ENCODE measurements at regions not wholly inside any gene's neighbourhood (a gene's known extent, or its start where the extent isn't known, plus 50 kb on each side); places are given as distances from the start of the nearest gene placed in this dataset.

DNA sequence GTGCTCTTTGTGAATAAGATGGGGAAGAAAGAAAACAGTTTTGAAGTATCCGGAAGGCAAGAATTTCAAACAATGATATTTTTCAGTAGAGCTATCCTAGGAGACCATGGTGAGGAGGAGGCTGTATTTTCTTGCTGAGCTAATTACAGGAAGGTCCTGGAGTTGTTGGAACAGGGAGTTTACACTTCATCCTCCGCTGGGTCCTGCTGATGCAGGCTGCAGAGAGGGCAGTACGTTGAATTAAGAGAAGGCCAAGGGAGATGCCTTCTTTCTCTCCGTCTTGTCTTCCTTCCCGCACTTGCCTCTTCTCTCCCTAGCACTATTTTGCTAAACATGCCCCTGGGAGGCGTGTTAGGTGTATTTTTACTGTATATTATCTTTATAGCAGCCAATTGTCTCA, 60.0 kb upstream of the EDAR start:
- Histone ChIP-seq H3K27ac (ENCODE audit: extremely low read depth, low read depth, low read length) (no peak overlapping the region), H3K27me3 (ENCODE audit: control insufficient read depth in 2 of 2, insufficient read depth in 2 of 2, low read length in 2 of 2) (peaks cover 13 to 34% of the 10 kb centered on the region in 2 experiments; a peak in 4 of 5 replicates), H3K4me1 (replicated peaks in 1 of 2; ENCODE audit: control insufficient read depth in 2 of 2, insufficient read depth in 2 of 2, low read length in 2 of 2) (no peaks in the 10 kb centered on the region), H3K79me2 (ENCODE audit: control insufficient read depth, insufficient read depth, low read length) (no peaks in the 10 kb centered on the region), H3K4me2 (ENCODE audit: insufficient read depth, low read length) (no peak overlapping the region), H3K36me3 (ENCODE audit: control insufficient read depth, insufficient read depth, low read length) (no peaks in the 10 kb centered on the region), H3K9ac (ENCODE audit: insufficient read depth in 1 of 2, low read depth in 2 of 2, low read length in 2 of 2) (no peak overlapping the region), H2AFZ (ENCODE audit: low read depth, low read length) (no peak overlapping the region), H3K9me3 (replicated peaks; ENCODE audit: control insufficient read depth, insufficient read depth, low read depth, low read length) (no peaks in the 10 kb centered on the region), H3K9me1 (ENCODE audit: control insufficient read depth, insufficient read depth, low read length) (no peaks in the 10 kb centered on the region), H3K4me3 (no peak overlapping the region), H4K20me1 (replicated peaks; ENCODE audit: control insufficient read depth, insufficient read depth, low read length) (no peaks in the 10 kb centered on the region)
- in situ Hi-C loops (cut with MboI) (no loop called here), intact Hi-C loops (cut with micrococcal nuclease) (no loop called here)
- ChIA-PET POLR2A (interaction anchor here (1.2 kb wide), 1 partner anchor 10 kb away, joined by 3 read pairs; no protein-coding TSS in a partner anchor), CTCF (ENCODE audit: low intra/inter-chr PET ratio) (no interaction called here)
- no TSS peak for BruUV-seq (replicated peaks)
- no peak for DNase-seq (ENCODE audit: extremely low read depth in 1 of 4, low spot score in 3 of 4)
- 2% methylated on average over 6 of the region's 6 CpGs for WGBS (ENCODE audit: insufficient coverage, low coverage, missing lambda C conversion rate)
- FAIRE-seq = no peak
- no peak for ATAC-seq
- TF ChIP-seq TSC22D4 (tag; IDR thresholded peaks at IDR 0.05) (no peak), SLC30A9 (CRISPR knock-in tag; IDR thresholded peaks at IDR 0.05) (no peak), ZBTB11 (CRISPR knock-in tag; IDR thresholded peaks at IDR 0.05) (no peak), NCOR1 (IDR thresholded peaks at IDR 0.05) (no peak), MAFK (IDR thresholded peaks at IDR 0.05; ENCODE audit: low read length) (no peak), FOSL1 (tag; conservative IDR thresholded peaks at IDR 0.05) (no peak)
- TF ChIP-seq, protein P1, sequence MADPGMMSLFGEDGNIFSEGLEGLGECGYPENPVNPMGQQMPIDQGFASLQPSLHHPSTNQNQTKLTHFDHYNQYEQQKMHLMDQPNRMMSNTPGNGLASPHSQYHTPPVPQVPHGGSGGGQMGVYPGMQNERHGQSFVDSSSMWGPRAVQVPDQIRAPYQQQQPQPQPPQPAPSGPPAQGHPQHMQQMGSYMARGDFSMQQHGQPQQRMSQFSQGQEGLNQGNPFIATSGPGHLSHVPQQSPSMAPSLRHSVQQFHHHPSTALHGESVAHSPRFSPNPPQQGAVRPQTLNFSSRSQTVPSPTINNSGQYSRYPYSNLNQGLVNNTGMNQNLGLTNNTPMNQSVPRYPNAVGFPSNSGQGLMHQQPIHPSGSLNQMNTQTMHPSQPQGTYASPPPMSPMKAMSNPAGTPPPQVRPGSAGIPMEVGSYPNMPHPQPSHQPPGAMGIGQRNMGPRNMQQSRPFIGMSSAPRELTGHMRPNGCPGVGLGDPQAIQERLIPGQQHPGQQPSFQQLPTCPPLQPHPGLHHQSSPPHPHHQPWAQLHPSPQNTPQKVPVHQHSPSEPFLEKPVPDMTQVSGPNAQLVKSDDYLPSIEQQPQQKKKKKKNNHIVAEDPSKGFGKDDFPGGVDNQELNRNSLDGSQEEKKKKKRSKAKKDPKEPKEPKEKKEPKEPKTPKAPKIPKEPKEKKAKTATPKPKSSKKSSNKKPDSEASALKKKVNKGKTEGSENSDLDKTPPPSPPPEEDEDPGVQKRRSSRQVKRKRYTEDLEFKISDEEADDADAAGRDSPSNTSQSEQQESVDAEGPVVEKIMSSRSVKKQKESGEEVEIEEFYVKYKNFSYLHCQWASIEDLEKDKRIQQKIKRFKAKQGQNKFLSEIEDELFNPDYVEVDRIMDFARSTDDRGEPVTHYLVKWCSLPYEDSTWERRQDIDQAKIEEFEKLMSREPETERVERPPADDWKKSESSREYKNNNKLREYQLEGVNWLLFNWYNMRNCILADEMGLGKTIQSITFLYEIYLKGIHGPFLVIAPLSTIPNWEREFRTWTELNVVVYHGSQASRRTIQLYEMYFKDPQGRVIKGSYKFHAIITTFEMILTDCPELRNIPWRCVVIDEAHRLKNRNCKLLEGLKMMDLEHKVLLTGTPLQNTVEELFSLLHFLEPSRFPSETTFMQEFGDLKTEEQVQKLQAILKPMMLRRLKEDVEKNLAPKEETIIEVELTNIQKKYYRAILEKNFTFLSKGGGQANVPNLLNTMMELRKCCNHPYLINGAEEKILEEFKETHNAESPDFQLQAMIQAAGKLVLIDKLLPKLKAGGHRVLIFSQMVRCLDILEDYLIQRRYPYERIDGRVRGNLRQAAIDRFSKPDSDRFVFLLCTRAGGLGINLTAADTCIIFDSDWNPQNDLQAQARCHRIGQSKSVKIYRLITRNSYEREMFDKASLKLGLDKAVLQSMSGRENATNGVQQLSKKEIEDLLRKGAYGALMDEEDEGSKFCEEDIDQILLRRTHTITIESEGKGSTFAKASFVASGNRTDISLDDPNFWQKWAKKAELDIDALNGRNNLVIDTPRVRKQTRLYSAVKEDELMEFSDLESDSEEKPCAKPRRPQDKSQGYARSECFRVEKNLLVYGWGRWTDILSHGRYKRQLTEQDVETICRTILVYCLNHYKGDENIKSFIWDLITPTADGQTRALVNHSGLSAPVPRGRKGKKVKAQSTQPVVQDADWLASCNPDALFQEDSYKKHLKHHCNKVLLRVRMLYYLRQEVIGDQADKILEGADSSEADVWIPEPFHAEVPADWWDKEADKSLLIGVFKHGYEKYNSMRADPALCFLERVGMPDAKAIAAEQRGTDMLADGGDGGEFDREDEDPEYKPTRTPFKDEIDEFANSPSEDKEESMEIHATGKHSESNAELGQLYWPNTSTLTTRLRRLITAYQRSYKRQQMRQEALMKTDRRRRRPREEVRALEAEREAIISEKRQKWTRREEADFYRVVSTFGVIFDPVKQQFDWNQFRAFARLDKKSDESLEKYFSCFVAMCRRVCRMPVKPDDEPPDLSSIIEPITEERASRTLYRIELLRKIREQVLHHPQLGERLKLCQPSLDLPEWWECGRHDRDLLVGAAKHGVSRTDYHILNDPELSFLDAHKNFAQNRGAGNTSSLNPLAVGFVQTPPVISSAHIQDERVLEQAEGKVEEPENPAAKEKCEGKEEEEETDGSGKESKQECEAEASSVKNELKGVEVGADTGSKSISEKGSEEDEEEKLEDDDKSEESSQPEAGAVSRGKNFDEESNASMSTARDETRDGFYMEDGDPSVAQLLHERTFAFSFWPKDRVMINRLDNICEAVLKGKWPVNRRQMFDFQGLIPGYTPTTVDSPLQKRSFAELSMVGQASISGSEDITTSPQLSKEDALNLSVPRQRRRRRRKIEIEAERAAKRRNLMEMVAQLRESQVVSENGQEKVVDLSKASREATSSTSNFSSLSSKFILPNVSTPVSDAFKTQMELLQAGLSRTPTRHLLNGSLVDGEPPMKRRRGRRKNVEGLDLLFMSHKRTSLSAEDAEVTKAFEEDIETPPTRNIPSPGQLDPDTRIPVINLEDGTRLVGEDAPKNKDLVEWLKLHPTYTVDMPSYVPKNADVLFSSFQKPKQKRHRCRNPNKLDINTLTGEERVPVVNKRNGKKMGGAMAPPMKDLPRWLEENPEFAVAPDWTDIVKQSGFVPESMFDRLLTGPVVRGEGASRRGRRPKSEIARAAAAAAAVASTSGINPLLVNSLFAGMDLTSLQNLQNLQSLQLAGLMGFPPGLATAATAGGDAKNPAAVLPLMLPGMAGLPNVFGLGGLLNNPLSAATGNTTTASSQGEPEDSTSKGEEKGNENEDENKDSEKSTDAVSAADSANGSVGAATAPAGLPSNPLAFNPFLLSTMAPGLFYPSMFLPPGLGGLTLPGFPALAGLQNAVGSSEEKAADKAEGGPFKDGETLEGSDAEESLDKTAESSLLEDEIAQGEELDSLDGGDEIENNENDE (IDR thresholded peaks at IDR 0.05; ENCODE audit: low read depth, low read length) = no peak
